GM13976 (cell line): ENCODE measurements at regions not wholly inside any gene's neighbourhood (a gene's known extent, or its start where the extent isn't known, plus 50 kb on each side); places are given as distances from the start of the nearest gene placed in this dataset.

Source experiments
- DNase-seq: peaks from one replicate; pipeline ENCODE4 v3.0.0; 2012; ENCODE audit warnings: low spot score
- CTCF ChIP-seq: IDR thresholded peaks from 2 replicates; pipeline ENCODE4 v1.5.1; 2012; ENCODE audit warnings: borderline replicate concordance, mild to moderate bottlenecking; ENCODE audit not compliant: insufficient read depth; ENCODE audit errors: extremely low read depth, missing control alignments, control extremely low read depth
- in situ Hi-C: fragments of 300-500 bp; cut with MboI; formaldehyde crosslinking; loops from one replicate; pipeline ENCODE4 v1.12.0; 2022; ENCODE audit warnings: low sequenced_read_pairs, mixed read lengths, inconsistent platforms; ENCODE audit not compliant: unreplicated experiment

- in situ Hi-C loops, result no loop called here
- TF ChIP-seq CTCF, result no peak
- no peak for DNase-seq
These were observed 113.5 kb downstream of the MN1 start for GRCh38 chr22:27687984-27688545.

- in situ Hi-C loops, result no loop called here
- no peak for TF ChIP-seq CTCF
These were observed 111.9 kb downstream of the MN1 start for GRCh38 chr22:27689664-27690063.

GRCh38 chr22:27690599-27690998, 111.0 kb downstream of the MN1 start:
- no peak for TF ChIP-seq CTCF
- DNase-seq, result no peak
- in situ Hi-C loops, result no loop called here

More at GRCh38 chr22:27689664-27690063, 111.9 kb downstream of the MN1 start:
- DNase-seq, result no peak

- in situ Hi-C loops, result no loop called here
- no peak for DNase-seq
- no peak for TF ChIP-seq CTCF
These were observed 109.3 kb downstream of the MN1 start for GRCh38 chr22:27692243-27692642.

- in situ Hi-C loops, result no loop called here
- TF ChIP-seq CTCF, result no peak
- no peak for DNase-seq
These were observed 105.6 kb downstream of the MN1 start for GRCh38 chr22:27695925-27696324.

GRCh38 chr22:27697888-27698287, 103.7 kb downstream of the MN1 start:
- no peak for TF ChIP-seq CTCF
- in situ Hi-C loops, result no loop called here
- no peak for DNase-seq
